ENCODE measurements at regions not wholly inside any gene's neighbourhood (a gene's known extent, or its start where the extent isn't known, plus 50 kb on each side); places are given as distances from the start of the nearest gene placed in this dataset.

GRCh38 chr21:16777041-16777720, 735.7 kb upstream of the CXADR start:
- TF ChIP-seq CTCF (IDR thresholded peaks at IDR 0.05; ENCODE audit: insufficient read depth, low read length), result no peak
- H3K4me3 ChIP-seq (ENCODE audit: low read depth, low read length), result no peak overlapping the region
- DNase-seq (ENCODE audit: low read depth), result no peak

DNA sequence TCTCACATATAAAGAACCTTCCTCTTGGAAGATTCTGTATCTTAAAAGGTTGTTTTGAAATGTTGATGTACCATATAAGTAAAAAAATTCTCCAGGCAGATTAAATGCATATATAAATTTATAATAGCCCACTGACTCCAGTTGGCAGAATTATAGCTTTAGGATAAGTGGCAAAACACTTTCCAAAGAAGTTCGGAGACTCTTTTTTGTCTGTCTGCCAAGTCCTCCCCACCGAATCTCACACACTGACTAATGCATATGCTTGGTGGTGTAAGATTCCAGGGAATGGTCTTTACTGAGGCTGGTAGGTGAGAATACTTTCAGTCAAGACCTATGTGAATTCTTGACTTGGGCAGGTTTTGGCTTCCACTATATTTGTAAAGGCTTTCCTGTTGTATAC, 724.3 kb upstream of the CXADR start:
- no peak for DNase-seq (ENCODE audit: low read depth)
- no peak overlapping the region for H3K4me3 ChIP-seq (ENCODE audit: low read depth, low read length)
- TF ChIP-seq CTCF (IDR thresholded peaks at IDR 0.05; ENCODE audit: insufficient read depth, low read length), result no peak

DNA sequence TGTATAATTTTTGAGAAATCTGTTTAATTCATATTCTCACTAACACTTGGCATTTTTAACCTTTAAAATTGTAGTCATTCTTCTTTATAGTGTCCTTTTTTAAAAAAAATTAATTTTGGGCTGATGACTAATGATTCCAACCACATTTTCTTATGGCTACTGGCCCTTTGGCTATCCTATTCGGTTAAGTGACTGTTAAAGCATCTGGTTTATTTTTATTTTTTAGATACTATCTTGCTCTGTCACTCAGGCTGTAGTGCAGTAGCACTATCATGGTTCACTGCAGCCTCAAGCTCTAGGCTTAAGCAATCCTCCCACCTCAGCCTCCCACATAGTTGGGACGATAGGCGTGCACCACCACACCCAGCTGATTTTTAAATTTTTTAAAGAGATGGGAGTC, 723.2 kb upstream of the CXADR start:
- H3K4me3 ChIP-seq (ENCODE audit: low read depth, low read length), result no peak overlapping the region
- DNase-seq (ENCODE audit: low read depth), result no peak
- TF ChIP-seq CTCF (IDR thresholded peaks at IDR 0.05; ENCODE audit: insufficient read depth, low read length), result no peak

GRCh38 chr21:16792101-16792500, 720.7 kb upstream of the CXADR start:
- no peak for DNase-seq (ENCODE audit: low read depth)

GRCh38 chr21:16794950-16795349, 717.9 kb upstream of the CXADR start:
- DNase-seq (ENCODE audit: low read depth), result peak; percentile 87
- no peak overlapping the region for H3K4me3 ChIP-seq (ENCODE audit: low read depth, low read length)

More at GRCh38 chr21:16792101-16792500, 720.7 kb upstream of the CXADR start:
- H3K4me3 ChIP-seq (ENCODE audit: low read depth, low read length), result no peak overlapping the region
- no peak for TF ChIP-seq CTCF (IDR thresholded peaks at IDR 0.05; ENCODE audit: insufficient read depth, low read length)

DNA sequence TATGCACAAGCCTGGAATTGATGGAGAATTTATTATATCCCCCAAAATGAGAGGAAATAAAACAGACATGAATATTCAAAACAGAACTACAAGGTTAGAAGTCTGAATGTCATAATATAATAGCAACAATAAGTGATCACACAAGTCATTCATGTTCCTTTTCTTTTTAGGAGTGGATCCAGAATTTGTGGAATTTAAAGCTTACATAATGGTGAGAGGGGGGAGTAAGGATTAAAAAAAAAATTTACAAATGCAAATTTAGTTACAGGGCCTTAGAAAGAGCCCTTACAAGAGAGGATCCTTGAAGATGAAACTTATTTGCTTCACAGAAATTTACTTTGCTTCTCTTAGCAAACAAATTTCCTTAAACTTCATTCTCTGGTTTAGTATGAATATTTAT, 716.1 kb upstream of the CXADR start:
- TF ChIP-seq CTCF (IDR thresholded peaks at IDR 0.05; ENCODE audit: insufficient read depth, low read length), result no peak
- no peak for DNase-seq (ENCODE audit: low read depth)
- no peak overlapping the region for H3K4me3 ChIP-seq (ENCODE audit: low read depth, low read length)

More at GRCh38 chr21:16794950-16795349, 717.9 kb upstream of the CXADR start:
- TF ChIP-seq CTCF (IDR thresholded peaks at IDR 0.05; ENCODE audit: insufficient read depth, low read length), result no peak

- no peak overlapping the region for H3K4me3 ChIP-seq (ENCODE audit: low read depth, low read length)
- DNase-seq (ENCODE audit: low read depth), result no peak
- no peak for TF ChIP-seq CTCF (IDR thresholded peaks at IDR 0.05; ENCODE audit: insufficient read depth, low read length)
These were observed 715.3 kb upstream of the CXADR start for GRCh38 chr21:16797540-16797939.
